ENCODE measurements at regions not wholly inside any gene's neighbourhood (a gene's known extent, or its start where the extent isn't known, plus 50 kb on each side); places are given as distances from the start of the nearest gene placed in this dataset.

DNA sequence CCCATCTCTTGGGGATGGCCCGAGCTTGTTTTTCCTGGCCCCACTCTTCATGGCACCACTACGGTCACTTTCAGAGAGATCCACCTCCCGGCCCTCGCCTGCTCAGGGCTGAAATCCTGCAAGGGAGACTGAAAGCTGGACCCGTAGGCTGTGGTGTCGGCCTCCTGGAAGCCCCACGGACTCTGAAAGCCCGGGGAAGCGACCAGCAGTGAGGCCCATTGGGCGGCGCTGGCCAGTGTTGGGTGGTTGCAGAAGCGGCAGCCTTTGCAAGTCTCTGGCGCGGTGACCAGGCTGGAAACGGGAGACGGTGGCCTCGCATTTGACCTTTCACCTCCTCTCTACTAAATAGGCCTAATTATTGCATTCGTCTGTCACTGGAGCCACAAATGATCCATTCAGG is 186.0 kb upstream of the FOXF1 start:
- TF ChIP-seq, protein P1, sequence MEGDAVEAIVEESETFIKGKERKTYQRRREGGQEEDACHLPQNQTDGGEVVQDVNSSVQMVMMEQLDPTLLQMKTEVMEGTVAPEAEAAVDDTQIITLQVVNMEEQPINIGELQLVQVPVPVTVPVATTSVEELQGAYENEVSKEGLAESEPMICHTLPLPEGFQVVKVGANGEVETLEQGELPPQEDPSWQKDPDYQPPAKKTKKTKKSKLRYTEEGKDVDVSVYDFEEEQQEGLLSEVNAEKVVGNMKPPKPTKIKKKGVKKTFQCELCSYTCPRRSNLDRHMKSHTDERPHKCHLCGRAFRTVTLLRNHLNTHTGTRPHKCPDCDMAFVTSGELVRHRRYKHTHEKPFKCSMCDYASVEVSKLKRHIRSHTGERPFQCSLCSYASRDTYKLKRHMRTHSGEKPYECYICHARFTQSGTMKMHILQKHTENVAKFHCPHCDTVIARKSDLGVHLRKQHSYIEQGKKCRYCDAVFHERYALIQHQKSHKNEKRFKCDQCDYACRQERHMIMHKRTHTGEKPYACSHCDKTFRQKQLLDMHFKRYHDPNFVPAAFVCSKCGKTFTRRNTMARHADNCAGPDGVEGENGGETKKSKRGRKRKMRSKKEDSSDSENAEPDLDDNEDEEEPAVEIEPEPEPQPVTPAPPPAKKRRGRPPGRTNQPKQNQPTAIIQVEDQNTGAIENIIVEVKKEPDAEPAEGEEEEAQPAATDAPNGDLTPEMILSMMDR (IDR thresholded peaks at IDR 0.05) = no peak
- TF ChIP-seq POLR2A (IDR thresholded peaks at IDR 0.05) = no peak

Data from lower leg skin (tissue), 3 donors.